ENCODE measurements at regions not wholly inside any gene's neighbourhood (a gene's known extent, or its start where the extent isn't known, plus 50 kb on each side); places are given as distances from the start of the nearest gene placed in this dataset.

GRCh38 chr5:13627673-13628454, 316.6 kb downstream of the DNAH5 start:
- H3K9ac ChIP-seq (ENCODE audit: extremely low read depth, low read length, poor library complexity, severe bottlenecking): no peak overlapping the region
- DNase-seq: no peak
- H3K36me3 ChIP-seq (ENCODE audit: control insufficient read depth, insufficient read depth, low read length): no peaks in the 10 kb centered on the region
- no peaks in the 10 kb centered on the region for H3K9me3 ChIP-seq (ENCODE audit: control insufficient read depth, low read length)
- TF ChIP-seq CTCF (conservative IDR thresholded peaks at IDR 0.05): no peak
- H3K27ac Mint-ChIP-seq: no peak overlapping the region
- H3K4me3 Mint-ChIP-seq: no peak overlapping the region
- H3K4me1 Mint-ChIP-seq: no peaks in the 10 kb centered on the region
- no peaks in the 10 kb centered on the region for H3K27me3 Mint-ChIP-seq (ENCODE audit: insufficient read depth)
- H3K36me3 Mint-ChIP-seq (ENCODE audit: low read depth): no peaks in the 10 kb centered on the region
- H3K4me1 ChIP-seq (ENCODE audit: control insufficient read depth, insufficient read depth, low read length): no peaks in the 10 kb centered on the region
- no peak overlapping the region for H3K4me3 ChIP-seq (ENCODE audit: low read length)
- WGBS, 2 experiments (ENCODE audit: insufficient coverage in 1 of 2, insufficient read length in 1 of 2): 75 to 89% methylated on average over 1 to 3 of the region's 3 CpGs
- H3K27ac ChIP-seq (ENCODE audit: low read depth, low read length): no peak overlapping the region
- H3K9me3 Mint-ChIP-seq: no peaks in the 10 kb centered on the region
- no peaks in the 10 kb centered on the region for H3K27me3 ChIP-seq (ENCODE audit: control insufficient read depth, insufficient read depth, low read length, poor library complexity, severe bottlenecking)

GRCh38 chr5:13625616-13626198, 318.8 kb downstream of the DNAH5 start:
- H3K27ac Mint-ChIP-seq: no peak overlapping the region
- 100% methylated on average over 1 of the region's 1 CpG; no CpG with 5 or more reads in 1 of the 2 experiments for WGBS, 2 experiments (ENCODE audit: insufficient coverage in 1 of 2, insufficient read length in 1 of 2)

More at GRCh38 chr5:13625616-13626198, 318.8 kb downstream of the DNAH5 start:
- Mint-ChIP-seq H3K9me3 (no peaks in the 10 kb centered on the region), H3K27me3 (ENCODE audit: insufficient read depth) (no peaks in the 10 kb centered on the region), H3K4me1 (peaks cover 5% of the 10 kb centered on the region), H3K36me3 (ENCODE audit: low read depth) (no peaks in the 10 kb centered on the region), H3K4me3 (no peak overlapping the region)
- no peaks in the 10 kb centered on the region for H3K27me3 ChIP-seq (ENCODE audit: control insufficient read depth, insufficient read depth, low read length, poor library complexity, severe bottlenecking)
- TF ChIP-seq CTCF (conservative IDR thresholded peaks at IDR 0.05): no peak
- H3K4me3 ChIP-seq (ENCODE audit: low read length): no peak overlapping the region
- H3K27ac ChIP-seq (ENCODE audit: low read depth, low read length): no peak overlapping the region
- H3K4me1 ChIP-seq (ENCODE audit: control insufficient read depth, insufficient read depth, low read length): no peaks in the 10 kb centered on the region
- no peaks in the 10 kb centered on the region for H3K36me3 ChIP-seq (ENCODE audit: control insufficient read depth, insufficient read depth, low read length)
- DNase-seq: no peak
- no peak overlapping the region for H3K9ac ChIP-seq (ENCODE audit: extremely low read depth, low read length, poor library complexity, severe bottlenecking)
- no peaks in the 10 kb centered on the region for H3K9me3 ChIP-seq (ENCODE audit: control insufficient read depth, low read length)
